ENCODE measurements at regions not wholly inside any gene's neighbourhood (a gene's known extent, or its start where the extent isn't known, plus 50 kb on each side); places are given as distances from the start of the nearest gene placed in this dataset.

DNA sequence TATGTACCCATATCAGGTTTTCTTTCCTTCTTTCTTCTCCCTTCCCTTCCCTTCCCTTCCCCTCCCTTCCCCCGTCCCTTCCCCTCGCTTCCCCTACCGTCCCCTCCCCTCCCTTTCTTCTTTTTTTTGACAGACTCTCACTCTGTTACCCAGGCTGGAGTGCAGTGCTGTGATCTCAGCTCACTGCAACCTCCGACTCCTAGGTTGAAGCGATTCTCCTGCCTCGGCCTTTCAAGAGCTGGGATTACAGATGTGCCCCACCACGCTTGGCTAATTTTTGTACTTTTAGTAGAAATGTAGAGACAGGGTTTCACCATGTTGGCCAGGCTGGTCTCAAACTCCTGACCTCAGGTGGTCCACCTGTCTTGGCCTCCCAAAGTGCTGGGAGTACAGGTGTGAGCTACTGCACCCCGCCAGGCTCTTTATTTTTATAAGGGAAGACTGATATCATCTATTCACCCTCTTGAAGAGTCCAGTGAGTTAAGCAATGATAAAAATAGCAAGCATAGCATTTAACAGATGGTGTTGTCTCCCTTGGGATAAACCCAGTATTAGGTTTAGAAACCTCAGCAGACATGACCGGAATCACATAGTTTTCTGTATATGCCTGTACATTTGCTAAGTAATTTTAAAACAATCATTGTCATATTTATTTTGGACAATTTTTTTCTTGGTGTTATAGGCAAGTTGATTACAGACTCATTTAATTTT is 888.4 kb downstream of the TRIB2 start:
- Histone ChIP-seq H3K4me1 (replicated peaks in 1 of 2; ENCODE audit: control insufficient read depth in 2 of 2, insufficient read depth in 2 of 2, low read length in 2 of 2) (no peaks in the 10 kb centered on the region), H2AFZ (ENCODE audit: low read depth, low read length) (no peak overlapping the region), H3K4me3 (no peak overlapping the region), H3K79me2 (ENCODE audit: control insufficient read depth, insufficient read depth, low read length) (no peaks in the 10 kb centered on the region), H3K4me2 (ENCODE audit: insufficient read depth, low read length) (no peak overlapping the region), H3K9me3 (replicated peaks; ENCODE audit: control insufficient read depth, insufficient read depth, low read depth, low read length) (no peaks in the 10 kb centered on the region), H4K20me1 (replicated peaks; ENCODE audit: control insufficient read depth, insufficient read depth, low read length) (no peaks in the 10 kb centered on the region), H3K9me1 (ENCODE audit: control insufficient read depth, insufficient read depth, low read length) (no peaks in the 10 kb centered on the region), H3K36me3 (ENCODE audit: control insufficient read depth, insufficient read depth, low read length) (no peaks in the 10 kb centered on the region), H3K27me3 (ENCODE audit: control insufficient read depth in 2 of 2, insufficient read depth in 2 of 2, low read length in 2 of 2) (no peaks in the 10 kb centered on the region), H3K27ac (ENCODE audit: extremely low read depth, low read depth, low read length) (no peak overlapping the region), H3K9ac (ENCODE audit: insufficient read depth in 1 of 2, low read depth in 2 of 2, low read length in 2 of 2) (no peak overlapping the region)
- in situ Hi-C loops (cut with MboI): no loop called here
- TF ChIP-seq HOXB6 (CRISPR knock-in tag; IDR thresholded peaks at IDR 0.05; ENCODE audit: borderline replicate concordance): no peak
- no peak for TF ChIP-seq RUNX1 (IDR thresholded peaks at IDR 0.05; ENCODE audit: low read depth)
- TF ChIP-seq U2AF2 (optimal IDR thresholded peaks at IDR 0.05; ENCODE audit: low read depth, low read length): no peak
- TF ChIP-seq TRIM24 (IDR thresholded peaks at IDR 0.05): no peak
- TF ChIP-seq, protein P1, sequence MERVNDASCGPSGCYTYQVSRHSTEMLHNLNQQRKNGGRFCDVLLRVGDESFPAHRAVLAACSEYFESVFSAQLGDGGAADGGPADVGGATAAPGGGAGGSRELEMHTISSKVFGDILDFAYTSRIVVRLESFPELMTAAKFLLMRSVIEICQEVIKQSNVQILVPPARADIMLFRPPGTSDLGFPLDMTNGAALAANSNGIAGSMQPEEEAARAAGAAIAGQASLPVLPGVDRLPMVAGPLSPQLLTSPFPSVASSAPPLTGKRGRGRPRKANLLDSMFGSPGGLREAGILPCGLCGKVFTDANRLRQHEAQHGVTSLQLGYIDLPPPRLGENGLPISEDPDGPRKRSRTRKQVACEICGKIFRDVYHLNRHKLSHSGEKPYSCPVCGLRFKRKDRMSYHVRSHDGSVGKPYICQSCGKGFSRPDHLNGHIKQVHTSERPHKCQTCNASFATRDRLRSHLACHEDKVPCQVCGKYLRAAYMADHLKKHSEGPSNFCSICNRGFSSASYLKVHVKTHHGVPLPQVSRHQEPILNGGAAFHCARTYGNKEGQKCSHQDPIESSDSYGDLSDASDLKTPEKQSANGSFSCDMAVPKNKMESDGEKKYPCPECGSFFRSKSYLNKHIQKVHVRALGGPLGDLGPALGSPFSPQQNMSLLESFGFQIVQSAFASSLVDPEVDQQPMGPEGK (CRISPR knock-in tag; IDR thresholded peaks at IDR 0.05; ENCODE audit: borderline replicate concordance): no peak
- TF ChIP-seq ZNF24 (IDR thresholded peaks at IDR 0.05): no peak
- no peak for TF ChIP-seq STAG1 (CRISPR knock-in tag; IDR thresholded peaks at IDR 0.05; ENCODE audit: borderline replicate concordance)
- TF ChIP-seq CEBPB (tag; IDR thresholded peaks at IDR 0.05): no peak
- no peak for TF ChIP-seq HSF4 (CRISPR knock-in tag; IDR thresholded peaks at IDR 0.05; ENCODE audit: borderline replicate concordance)
- POLR2A ChIA-PET: no interaction called here
- DNase-seq (ENCODE audit: extremely low read depth in 1 of 4, low spot score in 3 of 4) (no peak), ATAC-seq (no peak), FAIRE-seq (no peak)
- intact Hi-C loops (cut with micrococcal nuclease): no loop called here
- CTCF ChIA-PET (ENCODE audit: low intra/inter-chr PET ratio): no interaction called here
- WGBS (ENCODE audit: insufficient coverage, low coverage, missing lambda C conversion rate): 0% methylated on average over 6 of the region's 9 CpGs
- no TSS peak for BruUV-seq (replicated peaks)
